IMR-90 (cell line): ENCODE measurements at regions not wholly inside any gene's neighbourhood (a gene's known extent, or its start where the extent isn't known, plus 50 kb on each side); places are given as distances from the start of the nearest gene placed in this dataset.

Experiments used
- FOS ChIP-seq: fragments of 150-350 bp; IDR thresholded peaks from 2 replicates; pipeline ENCODE4 v1.6.1; 2016; ENCODE audit warnings: low read depth, low read length
- MXI1 ChIP-seq: IDR thresholded peaks from 2 replicates; pipeline ENCODE4 v1.6.1; 2012; ENCODE audit warnings: low read depth, mild to moderate bottlenecking, low read length, moderate library complexity, borderline replicate concordance
- POLR2A ChIP-seq: IDR thresholded peaks from 2 replicates; pipeline ENCODE4 v1.6.1; 2012; ENCODE audit warnings: mild to moderate bottlenecking, low read depth, low read length

GRCh38 chr6:61614119-61614518, 671.9 kb downstream of the KHDRBS2 start:
- TF ChIP-seq MXI1: no peak
- TF ChIP-seq FOS: no peak
- TF ChIP-seq POLR2A: no peak
